ACC112 (cell line): ENCODE measurements at regions not wholly inside any gene's neighbourhood (a gene's known extent, or its start where the extent isn't known, plus 50 kb on each side); places are given as distances from the start of the nearest gene placed in this dataset.

Source experiments
- H2AFZ ChIP-seq: fragments of 200-600 bp; sonication (generic); one replicate; pipeline ENCODE4 v1.6.0; 2017; ENCODE audit warnings: antibody characterized with exemption, low read length; ENCODE audit not compliant: unreplicated experiment
- H3K27ac ChIP-seq: fragments of 200-600 bp; sonication (generic); 2 replicates; pipeline ENCODE4 v1.5.1; 2014; ENCODE audit warnings: low read depth, mild to moderate bottlenecking, antibody characterized with exemption, low read length, moderate library complexity
- H3K27me3 ChIP-seq: fragments of 200-600 bp; sonication (generic); 2 replicates; pipeline ENCODE4 v1.6.1; 2014; ENCODE audit warnings: mild to moderate bottlenecking, antibody characterized with exemption, low read length, moderate library complexity, mixed read lengths; ENCODE audit not compliant: insufficient read depth
- H3K36me3 ChIP-seq: fragments of 200-600 bp; sonication (generic); 2 replicates; pipeline ENCODE4 v1.6.1; 2016; ENCODE audit warnings: mild to moderate bottlenecking, antibody characterized with exemption, low read length, moderate library complexity, mixed read lengths; ENCODE audit not compliant: insufficient read depth
- H3K4me1 ChIP-seq: fragments of 200-600 bp; sonication (generic); one replicate; pipeline ENCODE4 v1.6.1; 2016; ENCODE audit warnings: low read length, mixed read lengths; ENCODE audit not compliant: insufficient read depth, unreplicated experiment, control insufficient read depth
- H3K4me3 ChIP-seq: fragments of 200-600 bp; sonication (generic); 2 replicates; pipeline ENCODE4 v1.5.1; 2014; ENCODE audit warnings: mild to moderate bottlenecking, low read depth, low read length
- H3K79me2 ChIP-seq: fragments of 200-600 bp; sonication (generic); one replicate; pipeline ENCODE4 v1.6.0; 2016; ENCODE audit warnings: low read length; ENCODE audit not compliant: control insufficient read depth, unreplicated experiment, insufficient read depth

GRCh38 chr3:104154896-104155295 lies 1211.8 kb upstream of the ALCAM start:
- H3K27me3 ChIP-seq: 0 out of 2 replicates have a peak, but pooled peaks cover 7% of the 10 kb centered on the region
- no peak overlapping the region for H2AFZ ChIP-seq
- no peak overlapping the region for H3K4me3 ChIP-seq
- H3K36me3 ChIP-seq: no peaks in the 10 kb centered on the region
- H3K79me2 ChIP-seq: no peaks in the 10 kb centered on the region
- H3K27ac ChIP-seq: no peak overlapping the region
- no peaks in the 10 kb centered on the region for H3K4me1 ChIP-seq

- no peak overlapping the region for H2AFZ ChIP-seq
- no peaks in the 10 kb centered on the region for H3K36me3 ChIP-seq
- H3K27ac ChIP-seq: no peak overlapping the region
- H3K27me3 ChIP-seq: 0 out of 2 replicates have a peak, but pooled peaks cover 3% of the 10 kb centered on the region
- H3K4me1 ChIP-seq: no peaks in the 10 kb centered on the region
- H3K4me3 ChIP-seq: no peak overlapping the region
- H3K79me2 ChIP-seq: no peaks in the 10 kb centered on the region
These were observed 1200.8 kb upstream of the ALCAM start for GRCh38 chr3:104165866-104166265.

GRCh38 chr3:104168386-104168785 lies 1198.3 kb upstream of the ALCAM start:
- Histone ChIP-seq H3K4me1 (no peaks in the 10 kb centered on the region), H2AFZ (no peak overlapping the region), H3K36me3 (no peaks in the 10 kb centered on the region), H3K79me2 (no peaks in the 10 kb centered on the region), H3K27ac (no peak overlapping the region), H3K27me3 (0 out of 2 replicates have a peak, but pooled peaks cover 3% of the 10 kb centered on the region), H3K4me3 (no peak overlapping the region)

- Histone ChIP-seq H3K27ac (no peak overlapping the region), H2AFZ (peak overlapping the region; percentile 39), H3K79me2 (no peaks in the 10 kb centered on the region)
These were observed 1191.0 kb upstream of the ALCAM start for GRCh38 chr3:104175696-104176095.

GRCh38 chr3:104176706-104177105 lies 1190.0 kb upstream of the ALCAM start:
- Histone ChIP-seq H3K4me3 (no peak overlapping the region), H3K79me2 (no peaks in the 10 kb centered on the region), H3K4me1 (no peaks in the 10 kb centered on the region), H2AFZ (no peak overlapping the region), H3K27me3 (no peaks in the 10 kb centered on the region), H3K36me3 (no peaks in the 10 kb centered on the region), H3K27ac (no peak overlapping the region)

More at GRCh38 chr3:104175696-104176095, 1191.0 kb upstream of the ALCAM start:
- no peaks in the 10 kb centered on the region for H3K4me1 ChIP-seq
- H3K27me3 ChIP-seq: no peaks in the 10 kb centered on the region
- H3K4me3 ChIP-seq: no peak overlapping the region
- no peaks in the 10 kb centered on the region for H3K36me3 ChIP-seq

- H2AFZ ChIP-seq: no peak overlapping the region
- H3K4me1 ChIP-seq: no peaks in the 10 kb centered on the region
- H3K27me3 ChIP-seq: no peaks in the 10 kb centered on the region
- no peak overlapping the region for H3K4me3 ChIP-seq
- H3K27ac ChIP-seq: no peak overlapping the region
- no peaks in the 10 kb centered on the region for H3K36me3 ChIP-seq
- no peaks in the 10 kb centered on the region for H3K79me2 ChIP-seq
These were observed 1188.0 kb upstream of the ALCAM start for GRCh38 chr3:104178680-104179079.

- no peaks in the 10 kb centered on the region for H3K36me3 ChIP-seq
- H3K4me3 ChIP-seq: no peak overlapping the region
- no peaks in the 10 kb centered on the region for H3K79me2 ChIP-seq
- H3K4me1 ChIP-seq: no peaks in the 10 kb centered on the region
- H2AFZ ChIP-seq: peak overlapping the region; percentile 25
- H3K27ac ChIP-seq: no peak overlapping the region
- H3K27me3 ChIP-seq: no peaks in the 10 kb centered on the region
These were observed 1185.8 kb upstream of the ALCAM start for GRCh38 chr3:104180906-104181305.

- no peaks in the 10 kb centered on the region for H3K36me3 ChIP-seq
- no peak overlapping the region for H3K4me3 ChIP-seq
- H3K79me2 ChIP-seq: no peaks in the 10 kb centered on the region
- H2AFZ ChIP-seq: no peak overlapping the region
- H3K27ac ChIP-seq: no peak overlapping the region
- no peaks in the 10 kb centered on the region for H3K4me1 ChIP-seq
- H3K27me3 ChIP-seq: no peaks in the 10 kb centered on the region
These were observed 1176.0 kb upstream of the ALCAM start for GRCh38 chr3:104190681-104191080.

GRCh38 chr3:104198131-104198530 lies 1168.6 kb upstream of the ALCAM start:
- Histone ChIP-seq H3K27ac (no peak overlapping the region), H3K4me3 (no peak overlapping the region), H3K36me3 (no peaks in the 10 kb centered on the region), H3K27me3 (peaks cover 9% of the 10 kb centered on the region), H3K79me2 (no peaks in the 10 kb centered on the region), H2AFZ (no peak overlapping the region), H3K4me1 (no peaks in the 10 kb centered on the region)

GRCh38 chr3:104206925-104207324 lies 1159.8 kb upstream of the ALCAM start:
- H3K79me2 ChIP-seq: no peaks in the 10 kb centered on the region
- H3K4me3 ChIP-seq: no peak overlapping the region
- H3K36me3 ChIP-seq: no peaks in the 10 kb centered on the region
- H3K27ac ChIP-seq: no peak overlapping the region
- H3K27me3 ChIP-seq: 0 out of 2 replicates have a peak, but pooled peaks cover 6% of the 10 kb centered on the region
- H3K4me1 ChIP-seq: no peaks in the 10 kb centered on the region
- no peak overlapping the region for H2AFZ ChIP-seq

GRCh38 chr3:104214277-104214676 lies 1152.4 kb upstream of the ALCAM start:
- Histone ChIP-seq H2AFZ (no peak overlapping the region), H3K4me3 (no peak overlapping the region), H3K27me3 (no peaks in the 10 kb centered on the region; the same call in 1 of the 2 replicates), H3K4me1 (no peaks in the 10 kb centered on the region), H3K79me2 (no peaks in the 10 kb centered on the region), H3K27ac (no peak overlapping the region), H3K36me3 (no peaks in the 10 kb centered on the region)
